HG02798 (cell line): ENCODE measurements at regions not wholly inside any gene's neighbourhood (a gene's known extent, or its start where the extent isn't known, plus 50 kb on each side); places are given as distances from the start of the nearest gene placed in this dataset.

Source experiments
- ATAC-seq: cut with Tn5 transposase; IDR thresholded peaks from one replicate; pipeline ENCODE4 v1.9.1; 2021; ENCODE audit warnings: mild to moderate bottlenecking; ENCODE audit not compliant: unreplicated experiment, poor library complexity

GRCh38 chr14:85106506-85106905 lies 423.4 kb upstream of the FLRT2 start:
- no peak for ATAC-seq

- no peak for ATAC-seq
Observed at GRCh38 chr14:85112762-85113161, 417.2 kb upstream of the FLRT2 start.

GRCh38 chr14:85115921-85116320 lies 414.0 kb upstream of the FLRT2 start:
- no peak for ATAC-seq

GRCh38 chr14:85118274-85118673 lies 411.7 kb upstream of the FLRT2 start:
- no peak for ATAC-seq

- no peak for ATAC-seq
Observed at GRCh38 chr14:85122690-85123089, 407.3 kb upstream of the FLRT2 start.

- ATAC-seq = no peak
Observed at GRCh38 chr14:85123755-85124154, 406.2 kb upstream of the FLRT2 start.

- no peak for ATAC-seq
Observed at GRCh38 chr14:85124631-85125290, 405.2 kb upstream of the FLRT2 start.

- ATAC-seq = no peak
Observed at GRCh38 chr14:85125291-85125670, 404.7 kb upstream of the FLRT2 start.

- ATAC-seq = no peak
Observed at GRCh38 chr14:85129921-85130320, 400.0 kb upstream of the FLRT2 start.

GRCh38 chr14:85131226-85131922 lies 398.6 kb upstream of the FLRT2 start:
- ATAC-seq = no peak

- no peak for ATAC-seq
Observed at GRCh38 chr14:85142982-85143381, 387.0 kb upstream of the FLRT2 start.

GRCh38 chr14:85146779-85147178 lies 383.2 kb upstream of the FLRT2 start:
- no peak for ATAC-seq

GRCh38 chr14:85150166-85150565 lies 379.8 kb upstream of the FLRT2 start:
- ATAC-seq = no peak

GRCh38 chr14:85154714-85155113 lies 375.2 kb upstream of the FLRT2 start:
- no peak for ATAC-seq

GRCh38 chr14:85156319-85156718 lies 373.6 kb upstream of the FLRT2 start:
- no peak for ATAC-seq

GRCh38 chr14:85159726-85160125 lies 370.2 kb upstream of the FLRT2 start:
- ATAC-seq = no peak

- no peak for ATAC-seq
Observed at GRCh38 chr14:85165094-85165493, 364.9 kb upstream of the FLRT2 start.

GRCh38 chr14:85169381-85169780 lies 360.6 kb upstream of the FLRT2 start:
- ATAC-seq = no peak

- no peak for ATAC-seq
Observed at GRCh38 chr14:85172290-85172689, 357.7 kb upstream of the FLRT2 start.

GRCh38 chr14:85172889-85173477 lies 357.0 kb upstream of the FLRT2 start:
- ATAC-seq = no peak

- no peak for ATAC-seq
Observed at GRCh38 chr14:85175556-85175955, 354.4 kb upstream of the FLRT2 start.

- ATAC-seq = no peak
Observed at GRCh38 chr14:85178864-85179263, 351.1 kb upstream of the FLRT2 start.
